ENCODE measurements at regions not wholly inside any gene's neighbourhood (a gene's known extent, or its start where the extent isn't known, plus 50 kb on each side); places are given as distances from the start of the nearest gene placed in this dataset.

DNA sequence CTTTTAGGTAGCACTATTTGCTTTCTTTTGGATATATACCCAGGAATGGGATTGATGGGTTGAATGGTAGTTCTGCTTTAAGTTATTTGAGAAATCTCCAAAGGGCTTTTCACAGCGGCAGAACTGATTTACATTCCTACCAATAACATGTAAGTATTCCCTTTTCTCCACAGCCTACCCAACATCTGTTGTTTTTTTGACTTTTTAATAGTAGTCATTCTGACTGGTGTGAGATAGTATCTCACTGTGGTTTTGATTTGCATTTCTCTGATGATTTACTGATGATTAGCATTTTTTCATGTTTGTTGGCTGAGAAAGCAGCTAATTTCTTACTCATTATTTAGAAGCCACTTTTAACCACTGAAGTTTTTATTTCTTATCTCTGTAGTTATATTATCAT lies 221.1 kb upstream of the ACTBL2 start:
- TF ChIP-seq GATA2 (IDR thresholded peaks at IDR 0.05; ENCODE audit: low read depth, low read length) (no peak), GATA3 (IDR thresholded peaks at IDR 0.05; ENCODE audit: low read depth, low read length) (no peak)
